GM23338 (cell line): ENCODE measurements at regions not wholly inside any gene's neighbourhood (a gene's known extent, or its start where the extent isn't known, plus 50 kb on each side); places are given as distances from the start of the nearest gene placed in this dataset.

Experiments
- CREB1 ChIP-seq: fragments of 250-450 bp; sonication (Bioruptor Pico); IDR thresholded peaks from 2 replicates; pipeline ENCODE4 v1.5.0; 2020; ENCODE audit warnings: low read depth, mild to moderate bottlenecking, moderate library complexity
- CTCF ChIP-seq, 2 experiments: fragments of 200-600 bp in 1 of 2; sonication (generic) in 1 of 2; conservative IDR thresholded peaks; 2 replicates each; pipeline versions ENCODE4 v1.5.1 to v1.6.1; 2016 to 2017; ENCODE audit warnings: antibody characterized with exemption in 2 of 2, low read depth in 2 of 2, mild to moderate bottlenecking in 2 of 2, moderate library complexity in 1 of 2
- EZH2 ChIP-seq: fragments of 200-600 bp; sonication (generic); IDR thresholded peaks from one replicate; pipeline ENCODE4 v1.8.0; 2017; ENCODE audit warnings: antibody characterized with exemption, mild to moderate bottlenecking, low read depth; ENCODE audit not compliant: unreplicated experiment
- EZH2phosphoT487 ChIP-seq: fragments of 200-600 bp; sonication (generic); IDR thresholded peaks from one replicate; pipeline ENCODE4 v1.8.1; 2018; ENCODE audit warnings: antibody characterized with exemption; ENCODE audit not compliant: unreplicated experiment
- JUNB ChIP-seq: IDR thresholded peaks from one replicate; pipeline ENCODE4 v1.6.1; 2016; ENCODE audit warnings: antibody characterized with exemption; ENCODE audit not compliant: unreplicated experiment
- NANOG ChIP-seq: IDR thresholded peaks from 2 replicates; pipeline ENCODE4 v1.6.1; 2016; ENCODE audit warnings: antibody characterized with exemption, borderline replicate concordance
- POLR2AphosphoS5 ChIP-seq: IDR thresholded peaks from 2 replicates; pipeline ENCODE4 v1.6.1; 2016; ENCODE audit warnings: antibody characterized with exemption, low read depth
- REST ChIP-seq: IDR thresholded peaks from one replicate; pipeline ENCODE4 v1.6.1; 2018; ENCODE audit warnings: antibody characterized with exemption; ENCODE audit not compliant: unreplicated experiment
- STAT1 ChIP-seq: IDR thresholded peaks from one replicate; pipeline ENCODE4 v1.6.1; 2016; ENCODE audit warnings: antibody characterized with exemption; ENCODE audit not compliant: unreplicated experiment
- ZNF114 ChIP-seq: fragments of 250-450 bp; sonication (Bioruptor Pico); IDR thresholded peaks from 2 replicates; pipeline ENCODE4 v1.5.0; 2020; ENCODE audit warnings: mild to moderate bottlenecking, moderate library complexity
- ZNF331 ChIP-seq: fragments of 250-450 bp; sonication (Bioruptor Pico); IDR thresholded peaks from 2 replicates; pipeline ENCODE4 v1.5.0; 2020; ENCODE audit warnings: low read depth, mild to moderate bottlenecking, moderate library complexity
- ZNF462 ChIP-seq: fragments of 250-450 bp; sonication (Bioruptor Pico); IDR thresholded peaks from 2 replicates; pipeline ENCODE4 v1.5.0; 2020; ENCODE audit warnings: mild to moderate bottlenecking, moderate library complexity

GRCh38 chr2:228876276-228876675 is 394.8 kb downstream of the PID1 start:
- TF ChIP-seq POLR2AphosphoS5 (no peak), CREB1 (no peak), CTCF (conservative IDR thresholded peaks at IDR 0.05; ENCODE audit: low read depth in 2 of 2) (no peak), EZH2 (no peak), NANOG (no peak), EZH2phosphoT487 (no peak), REST (no peak), STAT1 (no peak), JUNB (no peak), ZNF331 (CRISPR knock-in tag) (no peak), ZNF114 (CRISPR knock-in tag) (no peak), ZNF462 (CRISPR knock-in tag) (no peak)
